CD14-positive monocyte (primary cell): ENCODE measurements at regions not wholly inside any gene's neighbourhood (a gene's known extent, or its start where the extent isn't known, plus 50 kb on each side); places are given as distances from the start of the nearest gene placed in this dataset.

Experiments used
- DNase-seq, 3 donors: peaks; one replicate each; pipeline ENCODE4 v3.0.0-alpha.2; 2011 to 2022
- H2AFZ ChIP-seq: 2 replicates; pipeline ENCODE4 v1.6.0; 2012; ENCODE audit warnings: mild to moderate bottlenecking, low read depth, low read length, inconsistent platforms; ENCODE audit not compliant: insufficient read depth, poor library complexity, severe bottlenecking
- H3K27ac ChIP-seq, 2 donors: 1 replicate in 1 of 2; 2 replicates in 1 of 2; pipeline ENCODE4 v1.5.1; 2012 to 2013; ENCODE audit warnings: low read length in 2 of 2, control low read depth in 1 of 2, inconsistent platforms in 1 of 2, low read depth in 1 of 2, mild to moderate bottlenecking in 1 of 2
- H3K27me3 ChIP-seq, 2 donors: one replicate each; pipeline versions ENCODE4 v1.6.0 to v1.6.1; 2011 to 2013; ENCODE audit warnings: low read length in 2 of 2; ENCODE audit not compliant: control insufficient read depth in 2 of 2, insufficient read depth in 2 of 2
- H3K36me3 ChIP-seq, 2 donors: replicated peaks in 1 of 2; 1 replicate in 1 of 2; 2 replicates in 1 of 2; pipeline versions ENCODE4 v1.5.1 to v1.6.1; 2012 to 2013; ENCODE audit warnings: low read length in 2 of 2, control low read depth in 1 of 2, inconsistent platforms in 1 of 2, mild to moderate bottlenecking in 1 of 2; ENCODE audit not compliant: insufficient read depth in 2 of 2, control insufficient read depth in 1 of 2
- H3K4me1 ChIP-seq, 2 donors: 1 replicate in 1 of 2; 2 replicates in 1 of 2; pipeline versions ENCODE4 v1.5.1 to v1.6.1; 2012 to 2013; ENCODE audit warnings: low read length in 2 of 2, control low read depth in 1 of 2, inconsistent platforms in 1 of 2, mild to moderate bottlenecking in 1 of 2, moderate library complexity in 1 of 2; ENCODE audit not compliant: insufficient read depth in 2 of 2, control insufficient read depth in 1 of 2
- H3K4me2 ChIP-seq: replicated peaks from 2 replicates; pipeline ENCODE3; 2012; ENCODE audit warnings: low read length, moderate library complexity, mild to moderate bottlenecking; ENCODE audit not compliant: poor library complexity, severe bottlenecking; ENCODE audit errors: extremely low read depth
- H3K4me3 ChIP-seq, 3 experiments: fragments of 200-600 bp in 1 of 3; sonication (generic) in 1 of 3; replicated peaks in 1 of 3; 1 replicate in 2 of 3; 2 replicates in 1 of 3; pipeline ENCODE4 v1.5.1; 2011 to 2013; ENCODE audit warnings: low read length in 3 of 3, mild to moderate bottlenecking in 3 of 3, control low read depth in 2 of 3, low read depth in 2 of 3, inconsistent platforms in 1 of 3, moderate library complexity in 1 of 3
- H3K79me2 ChIP-seq: 2 replicates; pipeline ENCODE4 v1.6.0; 2012; ENCODE audit warnings: mild to moderate bottlenecking, control low read depth, inconsistent platforms, low read length, moderate library complexity; ENCODE audit not compliant: insufficient read depth
- H3K9ac ChIP-seq: 2 replicates; pipeline ENCODE4 v1.6.0; 2017; ENCODE audit warnings: low read length, mild to moderate bottlenecking; ENCODE audit not compliant: insufficient read depth, poor library complexity, severe bottlenecking
- H3K9me3 ChIP-seq, 2 donors: replicated peaks in 1 of 2; 1 replicate in 1 of 2; 2 replicates in 1 of 2; pipeline versions ENCODE4 v1.5.1 to v1.6.1; 2012 to 2013; ENCODE audit warnings: low read length in 2 of 2, control low read depth in 1 of 2; ENCODE audit not compliant: control insufficient read depth in 1 of 2, insufficient read depth in 1 of 2
- H4K20me1 ChIP-seq: 2 replicates; pipeline ENCODE4 v1.6.0; 2012; ENCODE audit warnings: mild to moderate bottlenecking, low read length, control low read depth, moderate library complexity; ENCODE audit not compliant: insufficient read depth
- H3K27ac Mint-ChIP-seq, 7 donors: one replicate each; pipeline ENCODE4 v1.8.0; 2020; ENCODE audit warnings: mild to moderate bottlenecking in 7 of 7, mixed read lengths in 7 of 7, moderate library complexity in 6 of 7, inconsistent platforms in 2 of 7
- H3K27me3 Mint-ChIP-seq, 3 donors: one replicate each; pipeline ENCODE4 v1.8.0; 2021 to 2022; ENCODE audit warnings: low read depth in 3 of 3, mild to moderate bottlenecking in 3 of 3, mixed read lengths in 3 of 3, moderate library complexity in 3 of 3, inconsistent platforms in 1 of 3
- H3K36me3 Mint-ChIP-seq, 2 donors: one replicate each; pipeline ENCODE4 v1.8.0; 2020; ENCODE audit warnings: mixed read lengths in 2 of 2, inconsistent platforms in 1 of 2, mild to moderate bottlenecking in 1 of 2
- H3K4me1 Mint-ChIP-seq: one replicate; pipeline ENCODE4 v1.8.0; 2020; ENCODE audit warnings: mild to moderate bottlenecking, mixed read lengths
- H3K4me3 Mint-ChIP-seq, 2 donors: one replicate each; pipeline ENCODE4 v1.8.0; 2020; ENCODE audit warnings: mild to moderate bottlenecking in 2 of 2, mixed read lengths in 2 of 2, moderate library complexity in 1 of 2
- H3K9me3 Mint-ChIP-seq, 7 donors: one replicate each; pipeline ENCODE4 v1.8.0; 2020 to 2022; ENCODE audit warnings: mixed read lengths in 7 of 7, mild to moderate bottlenecking in 6 of 7, moderate library complexity in 6 of 7, inconsistent platforms in 2 of 7
- WGBS: methylation state at CpG from one replicate; pipeline ENCODE4 v1.1.5; 2013; ENCODE audit warnings: missing lambda C conversion rate; ENCODE audit not compliant: insufficient coverage; 5-methylcytosine and 5-hydroxymethylcytosine counted together
- intact Hi-C, 2 donors: fragments of 100-400 bp; cut with micrococcal nuclease; formaldehyde crosslinking; loops; one replicate each; pipeline versions ENCODE4 v1.15.0 to v1.15.1; 2023
- TF ChIP-seq, protein P1 (sequence below): fragments of 200-600 bp; IDR thresholded peaks from one replicate; pipeline ENCODE4 v1.8.0; 2022; ENCODE audit warnings: antibody characterized with exemption, mild to moderate bottlenecking

- H3K4me2 ChIP-seq: no peak overlapping the region
- peaks cover 0 to 8% of the 10 kb centered on the region in 2 donors for H3K9me3 ChIP-seq
- H4K20me1 ChIP-seq: no peaks in the 10 kb centered on the region
- no peak overlapping the region for H3K4me3 ChIP-seq
- peaks cover 0 to 1% (median 0%) of the 10 kb centered on the region in 3 donors for H3K27me3 Mint-ChIP-seq
- no peaks in the 10 kb centered on the region for H3K27me3 ChIP-seq
- peaks cover 0 to 8% (median 3%) of the 10 kb centered on the region in 7 donors for H3K9me3 Mint-ChIP-seq
- no peak overlapping the region for H3K4me3 Mint-ChIP-seq
- H3K4me1 Mint-ChIP-seq: no peaks in the 10 kb centered on the region
- TF ChIP-seq, protein P1, sequence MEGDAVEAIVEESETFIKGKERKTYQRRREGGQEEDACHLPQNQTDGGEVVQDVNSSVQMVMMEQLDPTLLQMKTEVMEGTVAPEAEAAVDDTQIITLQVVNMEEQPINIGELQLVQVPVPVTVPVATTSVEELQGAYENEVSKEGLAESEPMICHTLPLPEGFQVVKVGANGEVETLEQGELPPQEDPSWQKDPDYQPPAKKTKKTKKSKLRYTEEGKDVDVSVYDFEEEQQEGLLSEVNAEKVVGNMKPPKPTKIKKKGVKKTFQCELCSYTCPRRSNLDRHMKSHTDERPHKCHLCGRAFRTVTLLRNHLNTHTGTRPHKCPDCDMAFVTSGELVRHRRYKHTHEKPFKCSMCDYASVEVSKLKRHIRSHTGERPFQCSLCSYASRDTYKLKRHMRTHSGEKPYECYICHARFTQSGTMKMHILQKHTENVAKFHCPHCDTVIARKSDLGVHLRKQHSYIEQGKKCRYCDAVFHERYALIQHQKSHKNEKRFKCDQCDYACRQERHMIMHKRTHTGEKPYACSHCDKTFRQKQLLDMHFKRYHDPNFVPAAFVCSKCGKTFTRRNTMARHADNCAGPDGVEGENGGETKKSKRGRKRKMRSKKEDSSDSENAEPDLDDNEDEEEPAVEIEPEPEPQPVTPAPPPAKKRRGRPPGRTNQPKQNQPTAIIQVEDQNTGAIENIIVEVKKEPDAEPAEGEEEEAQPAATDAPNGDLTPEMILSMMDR: no peak
- H3K9ac ChIP-seq: no peak overlapping the region
- no peaks in the 10 kb centered on the region for H3K4me1 ChIP-seq
- H3K36me3 ChIP-seq: no peaks in the 10 kb centered on the region
- WGBS: no CpG with 5 or more reads among the region's 2 CpGs
- H3K27ac ChIP-seq: no peak overlapping the region
- no peaks in the 10 kb centered on the region for H3K79me2 ChIP-seq
- H3K27ac Mint-ChIP-seq: no peak overlapping the region
- DNase-seq: no peak
- intact Hi-C loops: no loop called here
- no peaks in the 10 kb centered on the region for H3K36me3 Mint-ChIP-seq
- no peak overlapping the region for H2AFZ ChIP-seq
Observed at GRCh38 chrX:4397471-4397870, 684.0 kb upstream of the PRKX start.

DNA sequence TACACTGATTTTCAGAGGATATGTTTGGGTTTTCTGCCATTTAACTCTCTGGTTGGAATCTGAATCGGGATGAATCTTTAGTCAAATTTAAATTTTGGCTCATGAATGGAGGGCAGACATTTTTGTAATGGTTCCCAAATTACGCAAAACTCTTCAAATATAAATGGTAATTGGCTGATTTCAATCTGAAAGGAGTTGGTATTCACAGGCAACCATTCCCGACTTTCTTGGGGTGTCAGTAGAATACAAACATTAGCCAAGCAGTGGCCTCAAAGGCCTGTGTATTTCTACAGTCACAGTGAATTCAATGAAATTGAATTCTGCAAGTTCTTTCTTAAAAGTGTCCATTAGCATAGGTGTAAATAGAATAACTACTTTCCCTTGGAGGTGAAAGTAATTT, 668.8 kb upstream of the PRKX start:
- intact Hi-C loops: no loop called here
- Histone ChIP-seq H3K9me3 (peaks cover 0 to 8% of the 10 kb centered on the region in 2 donors), H3K9ac (no peak overlapping the region), H3K4me1 (no peaks in the 10 kb centered on the region), H3K4me2 (no peak overlapping the region), H3K27me3 (no peaks in the 10 kb centered on the region), H3K36me3 (no peaks in the 10 kb centered on the region), H3K27ac (no peak overlapping the region), H3K4me3 (no peak overlapping the region), H4K20me1 (no peaks in the 10 kb centered on the region), H2AFZ (no peak overlapping the region), H3K79me2 (no peaks in the 10 kb centered on the region)
- WGBS: no CpG with 5 or more reads among the region's 3 CpGs
- no peak overlapping the region for H3K4me3 Mint-ChIP-seq
- no peaks in the 10 kb centered on the region for H3K36me3 Mint-ChIP-seq
- H3K4me1 Mint-ChIP-seq: no peaks in the 10 kb centered on the region
- no peak overlapping the region for H3K27ac Mint-ChIP-seq
- no peaks in the 10 kb centered on the region for H3K27me3 Mint-ChIP-seq
- H3K9me3 Mint-ChIP-seq: peaks cover 0 to 20% (median 9%) of the 10 kb centered on the region in 7 donors
- DNase-seq: no peak
- TF ChIP-seq, protein P1: no peak
